NCI-H1417 (cell line): ENCODE measurements at regions not wholly inside any gene's neighbourhood (a gene's known extent, or its start where the extent isn't known, plus 50 kb on each side); places are given as distances from the start of the nearest gene placed in this dataset.

Experiments used
- DNase-seq, 3 experiments: peaks; one replicate each; lab custom pipeline; 2025; lab: John Stamatoyannopoulos, UW

DNA sequence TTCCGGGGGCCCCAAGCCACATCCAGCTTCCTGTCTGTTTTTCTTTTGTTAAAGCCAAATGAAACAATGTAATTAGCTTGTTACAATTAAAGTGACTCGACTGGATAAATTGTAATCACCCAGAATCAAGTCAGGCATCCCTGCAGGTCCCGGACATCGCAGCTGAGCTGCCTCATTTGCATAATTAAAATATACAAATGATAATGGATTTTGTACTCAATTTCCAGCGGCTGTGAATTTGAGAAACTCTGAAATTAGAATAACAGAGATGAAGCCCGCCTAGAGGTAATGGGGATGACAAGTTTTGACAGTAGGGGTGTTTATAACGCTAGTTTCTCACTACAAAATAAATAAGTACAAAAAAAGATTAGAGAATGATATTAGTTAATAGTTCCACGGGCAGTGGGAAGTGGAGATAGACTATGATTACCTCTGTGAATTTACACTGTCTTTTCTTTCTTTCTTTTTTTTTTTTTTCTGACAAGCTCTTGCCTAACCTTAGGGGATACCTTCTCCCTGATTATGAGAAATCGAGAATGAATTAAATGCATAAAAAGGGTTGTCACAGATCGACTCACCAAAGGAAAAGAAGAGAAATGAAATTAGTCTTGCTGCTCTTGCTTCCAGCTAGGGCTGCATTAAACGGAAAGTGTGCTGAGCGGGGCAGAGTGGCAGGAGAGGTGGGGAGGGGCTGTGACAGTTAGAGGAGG is 82.6 kb upstream of the SKOR2 start:
- no peak for DNase-seq

DNA sequence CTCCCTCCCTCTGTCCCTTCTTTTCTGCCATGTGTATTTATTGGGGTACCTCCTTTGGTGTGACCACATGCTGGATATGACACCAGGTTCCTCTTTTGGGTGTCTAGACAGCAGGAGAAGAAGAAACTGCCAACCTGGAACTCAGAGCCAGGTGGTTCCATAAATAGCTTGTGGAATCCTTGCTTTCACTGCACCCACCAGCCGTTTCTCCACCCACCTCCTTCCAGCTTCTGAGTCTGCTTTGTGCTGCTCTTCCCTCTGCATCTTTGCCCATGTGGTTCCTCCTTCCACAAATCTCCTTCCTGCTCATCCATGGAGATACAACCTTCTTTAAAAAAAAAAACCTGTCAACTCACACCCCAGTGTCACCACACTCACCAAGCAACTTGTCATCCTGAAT is 80.2 kb upstream of the SKOR2 start:
- DNase-seq, result no peak

DNA sequence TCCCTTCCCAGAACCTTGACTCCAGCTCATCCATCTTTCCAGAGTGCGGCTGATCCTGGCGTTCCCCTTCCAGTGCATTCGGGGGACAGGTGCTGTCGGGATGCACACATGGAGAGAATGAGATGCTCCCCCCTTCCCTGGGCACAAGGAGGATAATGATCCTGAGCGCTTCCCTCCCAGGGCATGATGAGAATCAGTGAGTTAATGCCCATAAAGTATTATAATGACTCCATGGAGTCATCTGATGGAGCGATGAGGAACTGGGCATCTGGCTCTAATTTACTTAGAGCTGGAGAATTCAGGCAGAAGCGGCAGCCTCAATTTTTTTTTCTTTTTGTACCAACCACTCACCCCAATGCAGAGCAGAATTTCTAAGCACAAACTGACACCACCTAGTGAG is 79.6 kb upstream of the SKOR2 start:
- DNase-seq, result no peak

DNA sequence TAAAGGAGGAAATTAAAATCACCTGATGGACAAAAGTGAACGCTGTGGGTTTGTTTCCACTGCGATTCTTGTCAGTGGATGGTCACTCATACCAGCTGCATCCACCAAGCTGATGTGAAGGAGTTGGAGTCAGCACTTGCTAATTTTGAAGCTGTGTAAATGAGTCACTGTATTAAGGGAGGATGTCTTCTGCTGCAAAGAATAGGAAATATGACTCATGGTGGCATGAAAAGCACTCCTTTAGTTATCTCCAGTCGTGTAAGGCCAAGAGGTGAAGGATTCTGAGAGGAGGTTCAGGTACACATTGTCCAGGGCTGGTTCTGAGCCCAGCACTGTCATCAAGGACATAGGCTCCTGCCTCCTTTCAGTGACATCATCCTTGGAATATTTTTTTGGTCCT is 71.7 kb upstream of the SKOR2 start:
- DNase-seq, result no peak

DNA sequence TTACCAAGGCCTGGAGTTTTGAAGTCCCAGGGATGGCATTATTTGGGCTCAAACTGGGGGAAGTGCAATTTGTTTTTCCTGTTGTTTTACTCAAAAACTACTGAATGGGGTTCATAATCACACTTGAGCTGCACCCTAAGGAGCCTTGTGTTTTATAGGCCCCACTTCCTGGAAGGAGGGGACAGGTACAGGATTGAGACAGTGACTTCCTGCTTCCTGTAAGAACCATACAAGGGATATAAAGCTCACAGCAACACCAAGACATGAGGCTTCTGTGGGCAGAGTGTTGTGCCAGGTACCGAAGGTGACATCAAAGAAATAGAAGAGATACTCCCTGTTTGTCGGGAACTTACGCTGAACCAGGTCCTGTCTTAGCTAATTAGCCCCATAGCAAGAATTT is 70.4 kb upstream of the SKOR2 start:
- no peak for DNase-seq

DNA sequence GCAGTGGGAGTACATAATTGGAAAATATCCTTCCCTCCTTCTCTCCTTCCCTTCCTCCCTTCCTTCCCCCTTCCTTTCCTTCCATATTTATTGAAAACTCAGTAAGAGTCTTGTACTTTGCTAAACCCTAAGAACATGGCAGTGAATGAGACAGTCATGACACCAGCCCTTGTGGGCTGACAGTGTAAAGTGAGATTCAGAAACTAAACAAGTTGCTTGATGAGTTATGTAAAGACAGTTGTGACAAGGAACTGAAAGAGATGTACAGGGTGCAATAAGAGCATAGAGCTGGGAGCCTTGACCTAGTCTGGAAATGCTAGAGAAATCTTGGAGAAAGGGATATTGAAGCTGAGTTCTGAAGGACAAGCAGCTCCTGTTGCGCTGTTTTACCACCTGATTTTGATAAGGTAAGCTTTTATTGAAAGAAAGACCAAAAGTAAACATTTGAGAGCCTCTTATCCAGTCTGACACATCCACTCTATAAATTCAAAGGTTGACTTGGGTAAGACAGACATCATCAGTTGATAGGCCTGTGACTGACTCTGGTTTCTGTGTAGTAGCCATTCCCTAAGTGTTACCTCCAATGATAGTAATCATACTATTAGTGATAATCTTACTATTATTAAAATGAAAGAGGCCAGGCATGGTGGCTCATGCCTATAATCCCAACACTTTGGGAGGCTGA is 66.5 kb upstream of the SKOR2 start:
- no peak for DNase-seq

DNA sequence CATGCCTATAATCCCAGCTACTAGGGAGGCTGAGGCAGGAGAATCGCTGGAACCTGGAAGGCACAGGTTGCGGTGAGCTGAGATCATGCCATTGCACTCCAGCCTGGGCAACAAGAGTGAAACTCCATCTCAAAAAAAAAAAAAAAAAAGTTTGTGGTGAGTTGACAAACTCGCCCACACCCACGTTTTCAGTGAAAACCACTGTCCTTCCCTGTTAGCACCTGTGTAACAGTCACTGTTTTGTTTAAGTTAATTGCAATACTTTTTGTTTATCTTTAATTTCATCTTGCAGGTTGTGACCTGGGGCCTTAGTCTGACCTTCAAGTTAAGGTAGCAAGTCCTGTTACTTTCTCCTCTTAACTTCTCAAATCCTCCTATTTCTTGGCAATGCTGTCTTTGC is 65.5 kb upstream of the SKOR2 start:
- no peak for DNase-seq

DNA sequence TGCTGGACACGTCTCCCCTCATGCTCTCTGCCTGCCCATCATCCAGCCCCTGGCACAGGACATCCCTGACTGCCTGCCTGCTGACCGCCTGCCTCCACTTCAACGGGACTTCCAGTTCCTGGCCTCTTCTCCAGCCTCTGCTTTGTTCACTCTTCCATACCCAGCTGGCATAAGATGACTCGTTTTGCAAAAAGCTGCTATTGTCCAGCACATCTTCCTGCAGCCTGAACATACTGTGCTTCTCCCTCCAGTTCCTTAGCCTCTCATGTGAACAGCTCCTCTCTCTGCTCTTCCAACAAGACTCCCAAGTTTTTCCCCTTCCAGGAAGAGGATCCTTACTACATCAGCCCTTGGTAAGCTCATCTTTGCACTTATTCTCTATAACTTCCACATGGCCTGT is 62.4 kb upstream of the SKOR2 start:
- DNase-seq, result no peak

DNA sequence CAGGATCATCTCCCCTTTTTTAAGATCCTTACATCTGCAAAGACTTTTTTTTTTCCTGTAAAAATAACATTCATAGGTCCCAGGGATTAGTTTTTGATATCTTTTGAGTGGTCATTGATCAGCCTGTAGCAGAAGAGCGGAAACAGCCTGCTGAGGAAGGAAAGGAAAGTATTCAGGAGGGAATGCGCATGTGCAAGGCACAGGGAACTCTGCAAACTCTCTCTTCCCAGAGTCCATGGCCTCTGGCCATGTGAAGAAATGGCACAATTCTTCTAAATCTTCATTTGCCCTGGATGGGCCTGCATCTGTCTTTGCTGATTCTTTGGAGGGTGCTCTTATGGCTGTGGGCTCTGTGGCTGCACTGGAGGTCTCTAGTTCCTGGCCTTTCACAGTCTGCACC is 60.1 kb upstream of the SKOR2 start:
- no peak for DNase-seq
